Activated naive CD4-positive, alpha-beta T cell treated with anti-CD3 and anti-CD28 coated beads, Interleukin-2, amount 50 U/mL, for 72 hours (primary cell): ENCODE measurements at regions not wholly inside any gene's neighbourhood (a gene's known extent, or its start where the extent isn't known, plus 50 kb on each side); places are given as distances from the start of the nearest gene placed in this dataset.

Source experiments
- ATAC-seq, 2 donors: fragments of 150-1000 bp; cut with Tn5 transposase; 2 replicates each; pipeline ENCODE4 v1.10.0; 2021; ENCODE audit warnings: mild to moderate bottlenecking in 2 of 2, moderate library complexity in 2 of 2
- DNase-seq, 2 donors: peaks; one replicate each; pipeline ENCODE4 v3.0.0; 2021 to 2022; ENCODE audit warnings: low spot score in 2 of 2
- H3K27ac Mint-ChIP-seq, 2 donors: one replicate each; pipeline ENCODE4 v1.8.0; 2022; ENCODE audit warnings: mild to moderate bottlenecking in 2 of 2, mixed read lengths in 2 of 2
- H3K36me3 Mint-ChIP-seq, 2 donors: one replicate each; pipeline ENCODE4 v1.8.0; 2022; ENCODE audit warnings: mixed read lengths in 2 of 2
- H3K9me3 Mint-ChIP-seq, 2 donors: one replicate each; pipeline ENCODE4 v1.8.0; 2022; ENCODE audit warnings: mixed read lengths in 2 of 2

DNA sequence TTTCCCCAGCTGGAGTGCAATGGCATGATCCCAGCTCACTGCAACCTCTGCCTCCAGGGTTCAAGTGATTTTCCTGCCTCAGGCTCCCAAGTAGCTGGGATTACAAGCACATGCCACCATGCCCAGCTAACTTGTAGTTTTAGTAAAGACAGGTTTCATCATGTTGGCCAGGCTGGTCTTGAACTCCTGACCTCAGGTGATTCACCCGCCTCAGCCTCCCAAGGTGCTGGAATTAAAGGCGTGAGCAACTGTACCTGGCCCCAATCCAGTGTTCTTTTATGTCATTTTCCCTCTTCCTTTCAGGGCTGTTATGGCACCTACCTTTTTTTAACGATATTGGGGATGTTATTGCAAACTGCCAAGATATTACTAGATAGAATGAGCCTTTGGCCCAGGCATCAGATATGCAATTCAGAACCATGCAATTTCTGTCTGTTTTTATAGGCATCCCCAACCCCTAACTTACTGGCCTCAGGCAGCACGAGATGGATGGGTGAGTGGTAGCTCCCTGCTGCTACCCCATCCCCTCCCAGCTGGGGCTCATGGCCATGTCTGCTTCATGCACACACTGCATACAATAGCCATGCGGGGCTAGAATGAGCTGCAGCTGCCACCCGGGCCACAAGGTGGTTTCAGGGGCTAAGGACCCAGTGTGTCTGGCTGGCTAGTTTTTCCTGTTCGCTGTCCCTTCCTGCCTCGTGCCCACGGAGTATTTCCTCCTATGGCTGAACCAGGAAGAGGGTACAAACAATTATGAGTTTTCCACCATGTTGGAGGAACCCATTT lies 1080.1 kb upstream of the SORCS1 start:
- Mint-ChIP-seq H3K9me3 (peaks cover 19 to 20% of the 10 kb centered on the region in 2 donors), H3K27ac (no peak overlapping the region), H3K36me3 (no peaks in the 10 kb centered on the region)
- ATAC-seq, result no peak
- DNase-seq, result no peak

DNA sequence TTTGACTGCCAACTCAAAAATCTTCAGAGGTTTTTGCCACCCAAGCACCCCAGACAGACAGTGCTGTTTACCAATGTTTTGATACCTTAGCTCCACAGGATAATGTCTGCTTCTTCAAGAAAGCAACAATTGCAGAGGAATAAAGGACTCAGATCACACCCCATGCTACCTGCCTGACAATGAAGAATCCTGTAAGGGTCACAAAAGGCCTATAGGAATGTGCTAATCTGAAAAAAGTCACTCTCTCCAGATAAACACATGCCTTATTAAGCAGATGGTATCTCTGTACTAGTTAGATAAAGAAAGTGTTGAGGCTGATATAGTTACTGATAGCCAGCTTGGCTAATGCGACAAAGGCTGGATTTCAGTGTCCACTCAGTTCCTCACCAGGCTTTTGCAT lies 1076.7 kb upstream of the SORCS1 start:
- no peaks in the 10 kb centered on the region for H3K36me3 Mint-ChIP-seq
- no peak overlapping the region for H3K27ac Mint-ChIP-seq
- no peak for DNase-seq
- peaks cover 17 to 28% of the 10 kb centered on the region in 2 donors for H3K9me3 Mint-ChIP-seq
- ATAC-seq, result no peak

DNA sequence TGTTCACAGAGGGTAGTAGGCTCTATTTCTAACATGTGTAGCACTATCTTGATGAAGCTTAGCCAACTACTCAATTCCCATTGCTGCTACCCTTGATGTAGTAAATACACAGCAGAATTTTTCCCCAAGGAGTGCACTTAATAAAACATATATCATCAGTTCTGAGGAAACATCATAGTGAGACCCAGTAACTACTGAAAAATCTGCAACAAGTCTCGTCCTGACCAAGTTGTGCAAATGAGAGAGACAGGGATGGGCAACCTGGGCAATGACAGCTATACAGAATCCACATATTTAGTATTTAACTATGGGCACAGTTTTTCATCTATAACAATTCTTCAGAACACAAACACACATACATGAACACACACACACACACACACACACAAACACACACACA lies 1073.8 kb upstream of the SORCS1 start:
- Mint-ChIP-seq H3K27ac (no peak overlapping the region), H3K9me3 (peaks cover 13 to 23% of the 10 kb centered on the region in 2 donors), H3K36me3 (no peaks in the 10 kb centered on the region)
- ATAC-seq (no peak), DNase-seq (no peak)

DNA sequence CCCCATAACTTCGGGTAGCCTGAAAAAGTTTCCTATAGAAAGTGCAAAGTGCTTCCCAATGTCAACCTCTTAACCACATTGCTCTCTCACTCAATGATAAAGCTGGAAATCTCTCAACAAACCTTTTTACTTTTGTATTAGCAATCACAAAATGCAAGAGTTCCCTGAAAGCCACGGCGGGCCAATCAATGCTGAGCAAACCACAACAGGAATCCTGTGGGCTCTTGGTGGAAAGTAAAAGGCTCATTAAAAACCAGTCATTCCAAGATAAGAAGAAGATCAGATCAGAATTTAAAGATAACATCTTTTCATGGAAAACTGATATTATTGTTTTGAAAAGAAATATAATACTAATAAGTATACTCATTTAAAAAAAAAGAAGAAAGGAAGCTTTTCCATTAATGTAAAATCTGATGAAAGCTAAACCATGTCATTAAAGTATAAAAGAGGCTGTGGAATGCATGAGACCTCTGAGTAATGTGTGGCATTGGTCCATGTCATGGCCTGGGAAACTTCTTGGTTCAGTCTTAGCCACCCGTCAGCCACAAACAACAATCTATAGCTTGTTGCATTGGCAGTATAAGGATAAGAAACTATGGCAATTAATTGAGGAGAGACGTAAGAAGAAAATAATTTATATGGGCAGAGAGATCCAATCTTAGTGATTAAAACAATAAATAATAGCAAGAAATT lies 1066.1 kb upstream of the SORCS1 start:
- no peaks in the 10 kb centered on the region for H3K36me3 Mint-ChIP-seq
- peaks cover 3 to 4% of the 10 kb centered on the region in 2 donors for H3K9me3 Mint-ChIP-seq
- ATAC-seq, result no peak
- H3K27ac Mint-ChIP-seq, result no peak overlapping the region
- DNase-seq, result no peak

DNA sequence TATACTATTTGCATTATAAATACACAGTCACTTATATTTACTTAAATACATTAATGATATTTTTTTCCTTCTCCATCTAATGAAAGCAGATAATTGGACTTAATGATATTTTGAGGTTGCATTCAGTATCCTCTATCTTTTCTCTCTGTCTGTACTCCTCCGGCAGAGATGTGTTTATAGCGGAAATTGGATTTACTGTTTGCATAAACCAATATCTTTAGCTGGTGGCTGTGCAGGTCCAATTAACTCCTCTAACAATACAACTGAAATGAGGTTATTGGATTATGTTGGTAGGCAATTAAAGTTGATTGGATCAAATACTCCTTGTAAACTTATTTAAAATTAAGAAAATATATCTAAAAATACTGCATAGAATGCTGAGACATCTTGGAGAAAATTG lies 1044.2 kb upstream of the SORCS1 start:
- Mint-ChIP-seq H3K27ac (no peak overlapping the region), H3K9me3 (peaks cover 14 to 35% of the 10 kb centered on the region in 2 donors), H3K36me3 (no peaks in the 10 kb centered on the region)
- DNase-seq (no peak), ATAC-seq (no peak)

DNA sequence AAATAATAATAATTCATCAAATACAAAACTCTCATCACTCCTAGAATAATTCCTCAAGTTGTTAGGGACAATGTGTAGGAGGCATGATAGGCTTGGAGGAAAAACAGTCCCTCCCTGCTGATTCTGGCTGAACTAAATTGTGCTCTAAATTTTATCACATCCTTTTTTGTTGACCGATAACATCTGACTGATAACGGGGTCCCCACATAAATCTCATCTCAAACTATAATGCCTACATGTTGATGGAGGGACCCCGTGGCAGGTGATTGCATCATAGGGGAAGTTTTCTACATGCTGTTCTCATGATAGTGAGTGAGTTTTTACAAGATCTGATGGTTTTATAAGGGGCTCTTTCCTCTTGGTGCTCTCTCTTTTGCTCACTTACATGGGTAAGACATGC lies 1043.5 kb upstream of the SORCS1 start:
- DNase-seq (no peak), ATAC-seq (no peak)
- no peak overlapping the region for H3K27ac Mint-ChIP-seq
- H3K36me3 Mint-ChIP-seq, result no peaks in the 10 kb centered on the region
- peaks cover 14 to 29% of the 10 kb centered on the region in 2 donors for H3K9me3 Mint-ChIP-seq

DNA sequence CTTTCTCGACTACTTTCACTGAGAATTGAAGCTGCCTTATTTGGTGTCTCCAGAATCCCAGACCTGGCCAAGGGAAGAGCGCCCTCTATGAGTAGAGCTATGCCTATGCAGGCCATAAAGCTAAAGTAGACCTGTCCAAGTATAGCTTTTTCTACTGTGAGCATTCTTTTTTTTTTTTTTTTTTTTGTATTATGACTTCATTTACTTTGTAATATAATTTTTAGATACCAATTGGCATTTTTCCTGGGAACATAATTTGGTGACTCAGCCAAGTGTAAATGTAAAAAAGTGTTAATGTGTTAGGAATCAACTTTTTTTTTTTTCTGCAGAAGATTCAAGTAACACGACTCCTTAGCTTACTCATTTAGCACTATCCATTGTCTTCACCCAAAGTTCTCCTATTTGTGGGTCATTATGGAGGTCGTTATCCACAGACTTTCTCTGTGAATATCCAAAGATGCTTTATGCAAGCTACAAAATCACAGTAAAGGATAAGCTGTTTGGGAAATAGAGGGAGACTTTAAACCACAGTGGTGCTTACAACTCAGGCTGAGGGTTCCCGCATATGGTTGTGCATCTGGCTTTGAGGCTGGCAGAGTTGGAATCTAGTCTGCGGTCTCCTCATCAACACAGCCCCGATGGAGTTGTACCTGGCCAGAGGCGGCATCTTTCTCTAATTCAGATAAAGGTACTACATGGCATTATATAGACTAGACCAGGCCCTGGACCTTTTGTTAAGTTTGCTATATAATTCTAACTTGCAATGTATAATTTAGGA lies 1040.2 kb upstream of the SORCS1 start:
- peaks cover 9 to 20% of the 10 kb centered on the region in 2 donors for H3K9me3 Mint-ChIP-seq

DNA sequence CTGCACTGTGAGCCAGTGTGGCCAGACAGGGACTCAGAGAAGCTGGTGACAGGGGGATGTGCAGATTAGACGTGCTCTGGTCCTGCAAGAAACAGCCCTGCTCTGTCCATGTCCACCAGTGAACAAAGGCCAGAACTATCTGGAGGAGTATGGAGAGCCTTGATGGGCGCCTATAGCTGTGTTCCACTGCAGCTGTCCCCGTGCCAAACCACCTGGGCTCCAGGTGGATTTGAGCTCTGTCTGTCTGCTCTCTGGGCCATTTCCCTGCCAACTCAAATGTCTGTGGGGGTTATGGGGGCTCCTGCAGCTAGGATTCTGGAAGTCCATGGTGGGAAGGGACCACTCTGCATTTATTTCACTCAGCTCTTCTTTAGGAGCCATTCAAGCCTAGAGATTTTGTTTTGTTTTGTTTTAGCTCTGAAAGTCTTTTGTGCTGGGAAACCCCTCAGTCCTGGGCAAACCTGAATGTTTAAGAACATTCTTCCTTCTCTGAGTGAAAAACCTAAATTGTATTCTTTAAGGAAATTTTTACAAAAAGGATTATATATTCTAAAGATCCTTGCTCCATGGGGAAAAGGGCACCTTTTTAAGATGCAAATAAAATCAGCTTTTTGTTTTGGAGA lies 1039.5 kb upstream of the SORCS1 start:
- Mint-ChIP-seq H3K9me3 (peaks cover 5 to 16% of the 10 kb centered on the region in 2 donors), H3K27ac (no peak overlapping the region), H3K36me3 (no peaks in the 10 kb centered on the region)
- DNase-seq, result no peak
- no peak for ATAC-seq

More for the DNA sequence above, 1040.2 kb upstream of the SORCS1 start:
- ATAC-seq (no peak), DNase-seq (peak in 1 of 2 donors; percentile 3)
- no peaks in the 10 kb centered on the region for H3K36me3 Mint-ChIP-seq
- H3K27ac Mint-ChIP-seq, result no peak overlapping the region

DNA sequence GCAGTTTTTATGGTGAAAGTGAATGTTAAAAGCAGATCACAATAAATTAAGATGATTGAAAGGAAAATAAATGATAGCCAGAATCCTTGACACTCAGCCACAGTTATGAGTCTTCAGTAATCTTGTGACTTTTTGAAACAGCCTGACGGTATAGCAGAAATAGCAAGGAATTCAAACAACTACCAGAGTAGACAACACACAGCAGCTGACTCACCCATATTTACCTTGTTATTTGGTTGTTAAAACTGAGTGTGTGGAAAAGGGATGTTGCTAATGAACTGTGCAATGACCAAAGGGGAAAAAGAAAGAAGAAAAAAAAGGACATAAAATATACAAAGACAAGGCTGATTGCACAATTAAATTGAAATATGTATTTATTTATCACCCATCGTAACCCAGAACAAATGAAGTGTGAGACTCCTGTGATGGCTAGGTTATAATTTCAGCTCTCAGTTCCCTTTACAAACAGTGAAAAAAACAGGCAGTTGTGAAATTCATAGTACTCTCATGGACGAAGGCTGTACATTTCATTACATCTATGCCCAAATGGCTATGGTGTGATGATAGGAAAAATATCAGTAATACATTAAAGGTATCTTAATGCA lies 1023.0 kb upstream of the SORCS1 start:
- Mint-ChIP-seq H3K36me3 (peaks cover 5 to 7% of the 10 kb centered on the region in 2 donors), H3K9me3 (peaks cover 28 to 33% of the 10 kb centered on the region in 2 donors), H3K27ac (no peak overlapping the region)
- ATAC-seq (no peak), DNase-seq (no peak)

DNA sequence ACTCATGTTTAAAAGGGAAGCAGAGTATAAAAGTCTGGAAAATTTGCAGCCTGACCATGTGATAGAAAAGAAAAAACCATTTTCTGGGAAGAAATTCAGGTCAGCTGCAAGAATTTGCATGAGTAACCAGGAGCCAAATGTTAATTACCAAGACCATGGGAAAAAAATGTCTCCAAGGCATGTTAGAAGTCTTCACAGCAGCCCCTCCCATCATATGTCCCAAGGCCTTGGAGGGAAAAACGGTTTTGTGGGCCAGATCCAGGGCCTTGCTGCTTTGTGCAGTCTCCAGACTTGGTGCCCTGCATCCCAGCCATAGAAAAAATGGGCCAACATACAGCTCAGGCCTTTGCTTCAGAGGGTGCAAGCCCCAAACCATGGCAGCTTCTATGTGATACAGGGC lies 1019.6 kb upstream of the SORCS1 start:
- DNase-seq (no peak), ATAC-seq (no peak)
- peaks cover 7% of the 10 kb centered on the region in 2 donors for H3K36me3 Mint-ChIP-seq
- H3K27ac Mint-ChIP-seq, result no peak overlapping the region
- peaks cover 30 to 36% of the 10 kb centered on the region in 2 donors for H3K9me3 Mint-ChIP-seq

DNA sequence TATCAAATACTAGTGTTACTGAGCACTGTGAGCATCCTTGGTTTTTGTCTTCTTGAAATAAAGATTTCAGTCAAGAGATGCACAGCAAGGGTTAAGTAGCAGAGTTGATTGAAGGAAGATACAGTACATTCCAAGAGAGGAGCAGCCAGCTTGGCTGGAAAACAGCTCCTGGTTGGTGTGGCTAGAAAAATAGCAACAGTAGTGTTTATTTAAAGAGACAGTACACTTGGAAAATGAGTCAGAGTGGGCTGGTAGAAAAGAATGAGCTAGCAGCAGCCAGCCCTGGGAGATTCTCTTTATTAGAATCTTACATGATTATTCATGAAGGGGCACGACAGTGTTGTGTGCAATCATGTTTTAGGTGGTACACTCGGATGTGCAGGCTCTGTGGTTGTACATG lies 1016.4 kb upstream of the SORCS1 start:
- H3K27ac Mint-ChIP-seq, result no peak overlapping the region
- ATAC-seq, result no peak
- DNase-seq, result no peak
- peaks cover 24 to 27% of the 10 kb centered on the region in 2 donors for H3K9me3 Mint-ChIP-seq
- H3K36me3 Mint-ChIP-seq, result peaks cover 4 to 7% of the 10 kb centered on the region in 2 donors

DNA sequence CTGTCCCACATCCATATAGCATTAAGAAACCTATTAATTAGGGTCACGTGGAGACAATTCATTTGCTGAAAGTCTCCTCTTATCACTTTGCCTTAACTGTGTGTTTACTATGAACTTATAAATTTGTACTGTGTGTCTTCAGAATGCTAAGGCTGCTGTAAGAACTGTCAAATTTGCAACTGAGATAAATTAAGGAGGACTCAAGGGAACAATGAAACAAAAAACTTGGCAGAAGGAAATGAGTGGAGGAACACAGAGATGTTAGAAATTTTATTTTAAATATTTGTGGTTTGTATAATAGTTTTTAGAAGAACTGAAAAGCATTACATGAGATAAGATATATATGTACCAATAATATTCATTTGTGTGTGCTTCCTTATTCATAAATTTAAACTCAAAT lies 1005.3 kb upstream of the SORCS1 start:
- Mint-ChIP-seq H3K27ac (no peak overlapping the region), H3K9me3 (peaks cover 15 to 18% of the 10 kb centered on the region in 2 donors), H3K36me3 (no peaks in the 10 kb centered on the region)
- no peak for DNase-seq
- ATAC-seq, result no peak

DNA sequence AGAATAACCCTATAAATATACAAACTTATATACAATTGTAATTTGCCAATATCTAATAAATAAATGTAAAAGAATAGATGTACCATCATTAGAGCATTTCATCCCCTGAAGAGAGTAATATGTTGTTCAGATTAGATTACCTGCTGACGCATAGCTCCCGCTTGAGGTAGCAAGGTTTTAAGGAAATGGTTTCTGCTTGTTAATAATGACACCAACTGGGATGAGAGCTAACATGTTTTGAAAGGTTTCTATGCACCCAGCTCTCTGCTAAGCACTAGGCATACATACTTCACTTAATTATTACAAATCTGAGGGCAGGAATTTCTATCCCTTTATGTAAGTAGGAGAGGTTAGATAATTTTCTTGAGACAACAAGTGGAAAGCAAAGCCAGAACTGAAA lies 1003.3 kb upstream of the SORCS1 start:
- H3K9me3 Mint-ChIP-seq, result peaks cover 15 to 18% of the 10 kb centered on the region in 2 donors
- no peak overlapping the region for H3K27ac Mint-ChIP-seq
- DNase-seq (no peak), ATAC-seq (no peak)
- H3K36me3 Mint-ChIP-seq, result no peaks in the 10 kb centered on the region

DNA sequence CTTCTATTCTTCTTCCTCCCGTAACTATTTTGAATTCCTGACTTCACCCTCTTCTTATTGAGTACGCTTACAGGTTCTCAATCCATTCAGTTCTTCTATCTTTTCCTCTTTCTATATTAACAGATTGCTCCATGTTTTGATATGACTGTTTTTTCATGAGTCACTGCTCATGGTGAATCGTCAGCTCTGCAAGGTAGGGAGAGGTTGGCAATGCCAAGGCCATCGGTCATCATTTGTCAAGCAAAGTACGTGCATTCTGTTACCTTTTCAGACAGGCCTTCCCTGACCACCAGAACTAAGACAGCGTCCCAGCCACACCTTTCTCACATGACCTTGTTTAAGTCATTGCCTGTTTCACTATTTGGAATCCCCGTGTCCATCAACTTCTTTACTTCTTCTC lies 1001.9 kb upstream of the SORCS1 start:
- Mint-ChIP-seq H3K9me3 (peaks cover 15 to 16% of the 10 kb centered on the region in 2 donors), H3K36me3 (no peaks in the 10 kb centered on the region), H3K27ac (no peak overlapping the region)
- ATAC-seq (no peak), DNase-seq (no peak)

DNA sequence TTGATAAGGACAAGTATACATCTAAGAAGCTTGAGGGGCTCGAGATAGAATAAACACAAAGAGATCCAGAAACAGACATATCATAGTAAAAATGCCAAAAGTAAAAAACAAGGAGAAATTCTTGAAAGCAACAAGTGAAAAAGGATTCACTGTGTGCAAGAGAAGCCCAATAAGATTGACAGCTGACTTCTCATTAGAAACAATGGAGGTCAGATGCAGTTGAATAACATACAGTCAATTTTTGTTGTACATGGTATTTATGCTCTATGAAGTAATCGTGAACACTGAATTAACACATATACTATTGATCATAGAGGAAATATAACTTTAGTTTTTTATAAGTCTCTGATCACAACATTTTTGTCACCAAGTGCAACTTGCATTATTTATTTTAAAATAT lies 982.8 kb upstream of the SORCS1 start:
- ATAC-seq (no peak), DNase-seq (no peak)
- Mint-ChIP-seq H3K27ac (no peak overlapping the region), H3K9me3 (peaks cover 28 to 29% of the 10 kb centered on the region in 2 donors), H3K36me3 (peaks cover 6 to 9% of the 10 kb centered on the region in 2 donors)

DNA sequence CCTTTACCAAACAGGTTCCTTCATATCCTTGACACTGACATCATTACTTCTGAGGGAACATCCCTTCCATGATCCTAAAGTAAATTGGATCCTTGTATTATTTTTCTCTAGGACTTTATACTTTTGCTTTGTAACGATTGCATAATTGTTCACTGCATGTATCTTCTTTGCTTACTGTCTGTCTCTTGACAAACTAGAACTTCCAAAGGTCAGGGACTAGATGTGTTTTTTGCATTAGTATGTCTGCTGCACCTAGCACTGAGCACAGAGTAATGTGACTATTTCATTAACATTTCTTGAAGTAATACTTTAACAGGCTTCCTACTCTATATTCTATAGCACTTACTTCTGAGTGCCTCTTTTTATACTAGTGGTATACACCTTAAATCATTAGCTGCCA lies 976.6 kb upstream of the SORCS1 start:
- peaks cover 0 to 2% of the 10 kb centered on the region in 2 donors for H3K36me3 Mint-ChIP-seq
- peaks cover 4 to 13% of the 10 kb centered on the region in 2 donors for H3K9me3 Mint-ChIP-seq
- DNase-seq, result no peak
- no peak for ATAC-seq
- no peak overlapping the region for H3K27ac Mint-ChIP-seq
